HG03558 (cell line): ENCODE measurements at regions not wholly inside any gene's neighbourhood (a gene's known extent, or its start where the extent isn't known, plus 50 kb on each side); places are given as distances from the start of the nearest gene placed in this dataset.

Source experiments
- ATAC-seq: cut with Tn5 transposase; IDR thresholded peaks from one replicate; pipeline ENCODE4 v1.9.1; 2021; ENCODE audit warnings: moderate number of reproducible peaks; ENCODE audit not compliant: unreplicated experiment; ENCODE audit errors: extremely low read depth

GRCh38 chr22:49092716-49093115, 735.0 kb downstream of the BRD1 start:
- ATAC-seq: no peak

- ATAC-seq: no peak
Observed at GRCh38 chr22:49091917-49092545, 735.6 kb downstream of the BRD1 start.

GRCh38 chr22:49091451-49091850, 736.2 kb downstream of the BRD1 start:
- ATAC-seq: no peak

GRCh38 chr22:49090853-49091135, 736.9 kb downstream of the BRD1 start:
- no peak for ATAC-seq

DNA sequence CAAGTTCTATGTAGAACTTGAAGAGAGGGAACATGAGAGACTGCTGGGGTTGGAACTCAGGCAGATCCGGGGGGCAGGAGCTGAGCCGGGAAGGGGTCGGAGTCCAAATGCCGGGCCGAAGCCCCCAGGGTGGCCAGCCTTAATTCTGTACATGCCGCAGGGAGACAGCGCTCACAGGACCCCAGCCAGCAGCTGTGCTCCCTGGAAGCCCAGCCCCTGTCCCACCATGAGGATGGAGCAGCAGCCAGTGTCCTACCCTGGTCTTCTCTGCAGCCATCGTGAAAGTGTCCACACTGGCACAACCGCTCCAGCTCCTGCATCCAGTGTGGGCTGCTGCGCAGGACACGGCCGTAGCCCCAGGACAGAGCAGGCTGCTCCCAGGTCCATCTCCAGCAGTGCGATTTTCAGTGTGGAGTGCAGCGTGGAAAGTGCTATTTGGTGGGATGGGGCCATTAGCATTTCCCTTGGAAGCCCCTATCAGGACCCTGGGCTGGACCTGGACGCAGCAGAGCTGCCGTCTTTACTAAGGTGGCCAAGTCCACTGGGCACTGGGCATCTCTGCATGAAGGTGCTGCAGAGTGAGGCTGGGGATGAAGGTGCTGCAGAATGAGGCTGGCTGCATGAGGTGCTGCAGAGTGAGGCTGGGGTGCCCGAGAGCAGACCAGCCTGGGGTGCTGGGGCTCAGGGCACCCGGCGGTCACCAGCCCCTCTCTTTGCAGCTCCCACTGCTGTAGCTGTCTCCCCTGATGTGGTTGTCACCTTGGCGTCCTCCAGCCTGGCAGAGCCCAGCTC, 737.4 kb downstream of the BRD1 start:
- ATAC-seq: no peak

GRCh38 chr22:49088801-49089791, 738.6 kb downstream of the BRD1 start:
- ATAC-seq: no peak

- ATAC-seq: no peak
Observed at GRCh38 chr22:49087716-49088601, 739.7 kb downstream of the BRD1 start.

GRCh38 chr22:49087198-49087597, 740.5 kb downstream of the BRD1 start:
- ATAC-seq: no peak

DNA sequence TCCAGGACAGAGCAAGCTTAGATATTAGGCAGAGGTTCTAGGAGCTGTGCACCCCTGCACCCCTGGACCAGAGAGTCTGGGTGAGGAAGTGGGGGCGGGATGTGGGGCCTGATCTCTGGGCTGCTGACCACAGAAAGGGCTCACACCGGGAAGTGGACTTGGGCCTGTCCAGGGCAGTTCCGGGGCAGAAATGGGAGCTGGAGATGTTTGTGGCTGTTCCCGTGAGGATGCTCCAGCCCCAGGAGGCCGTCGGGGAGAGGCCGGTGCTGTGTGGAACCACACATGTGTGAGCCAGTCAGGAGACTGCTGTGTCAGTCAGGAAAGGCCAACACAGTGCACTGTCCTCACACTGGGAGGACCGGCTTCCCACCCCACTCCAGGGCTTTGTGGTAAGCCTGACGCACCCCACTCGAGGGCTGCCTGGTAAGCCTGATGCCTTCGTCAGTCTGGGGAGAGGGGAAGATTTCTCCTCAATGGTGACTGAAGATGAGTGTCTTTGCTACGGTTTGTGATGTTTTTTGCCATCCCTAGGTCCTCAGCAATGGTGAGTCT, 741.0 kb downstream of the BRD1 start:
- no peak for ATAC-seq

- no peak for ATAC-seq
Observed at GRCh38 chr22:49086181-49086580, 741.5 kb downstream of the BRD1 start.

GRCh38 chr22:49084206-49084605, 743.5 kb downstream of the BRD1 start:
- ATAC-seq: no peak

DNA sequence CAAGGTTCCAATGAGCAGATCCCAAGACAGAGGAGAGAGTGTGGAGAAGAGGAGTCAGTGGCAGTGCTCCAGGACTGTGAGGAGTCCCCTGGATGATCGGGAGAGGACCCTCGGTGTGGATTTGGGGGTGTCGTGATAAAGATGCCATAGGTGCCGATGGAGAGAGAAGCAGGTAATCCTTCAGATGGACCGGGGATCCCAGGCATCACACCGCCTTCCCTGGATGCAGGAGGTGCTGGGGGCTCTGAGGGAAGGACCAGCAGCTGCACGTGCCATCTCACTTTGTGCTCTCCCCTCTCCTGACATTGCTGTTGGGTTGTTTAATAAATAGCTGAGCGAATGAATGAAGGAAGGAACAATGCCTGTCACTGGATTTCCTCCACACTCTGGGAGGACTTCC, 744.1 kb downstream of the BRD1 start:
- ATAC-seq: no peak

GRCh38 chr22:49082451-49082850, 745.2 kb downstream of the BRD1 start:
- ATAC-seq: no peak

GRCh38 chr22:49081926-49082325, 745.7 kb downstream of the BRD1 start:
- ATAC-seq: no peak

DNA sequence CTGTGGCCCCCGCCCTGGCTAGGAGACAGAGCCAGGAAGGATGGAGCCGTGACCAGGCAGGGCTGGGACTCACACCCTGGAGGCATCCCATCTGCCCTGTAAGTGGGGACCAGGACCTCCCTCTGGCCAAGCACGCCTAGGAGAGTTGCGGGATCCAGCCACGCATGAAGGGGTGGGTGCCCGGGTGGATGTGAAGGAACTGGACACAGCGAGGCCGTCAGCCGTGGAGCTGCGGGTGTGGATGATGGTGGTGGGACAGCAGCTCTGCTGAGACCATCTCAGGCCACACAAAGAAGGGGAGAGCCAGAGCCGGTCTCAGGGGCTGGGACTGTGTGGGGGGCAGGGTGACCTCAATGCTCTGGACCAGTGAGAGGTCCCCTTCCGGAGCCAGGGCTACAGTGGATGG, 746.4 kb downstream of the BRD1 start:
- ATAC-seq: no peak

DNA sequence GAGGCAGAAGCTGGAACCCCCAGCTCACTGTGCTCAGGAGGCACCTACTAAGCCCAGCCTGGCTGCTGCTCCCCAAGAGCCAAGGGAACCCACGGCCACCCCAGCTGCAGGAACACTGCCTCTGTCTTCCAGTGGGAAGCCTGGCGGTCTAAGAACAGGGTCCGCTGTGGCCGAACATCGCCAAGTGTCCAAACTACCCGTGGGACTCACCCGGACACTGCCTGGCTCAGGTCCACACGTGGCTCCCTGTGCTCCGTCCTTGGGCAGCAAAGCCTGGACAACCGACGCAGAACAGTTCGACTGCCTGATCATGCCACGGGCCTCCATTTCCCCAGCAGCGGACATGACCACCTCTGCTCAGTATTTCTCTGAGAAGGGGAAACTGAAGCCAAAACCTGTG, 747.0 kb downstream of the BRD1 start:
- ATAC-seq: no peak

- no peak for ATAC-seq
Observed at GRCh38 chr22:49079743-49080500, 747.8 kb downstream of the BRD1 start.

- ATAC-seq: no peak
Observed at GRCh38 chr22:49079027-49079725, 748.5 kb downstream of the BRD1 start.
